ENCODE measurements at regions not wholly inside any gene's neighbourhood (a gene's known extent, or its start where the extent isn't known, plus 50 kb on each side); places are given as distances from the start of the nearest gene placed in this dataset.
"Not testable (repeated sequence)": the region's sequence is repeated elsewhere in the genome, so short reads cannot be mapped to it uniquely, and the experiment has no call there.

- Histone ChIP-seq H3K27me3 (no peaks in the 10 kb centered on the region), H3K9me3 (no peaks in the 10 kb centered on the region), H3K4me3 (no peak overlapping the region), H3K36me3 (no peaks in the 10 kb centered on the region), H3K4me1 (no peaks in the 10 kb centered on the region), H3K27ac (no peak overlapping the region)
- ATAC-seq (no peak), FAIRE-seq (no peak), DNase-seq (no peak)
- intact Hi-C loops (cut with DNase I), result no loop called here
- TF ChIP-seq CTCF (IDR thresholded peaks at IDR 0.05), result no peak
Measured at GRCh38 chr13:90648497-90648896, 699.0 kb upstream of the MIR17HG start.

GRCh38 chr13:90652036-90652435 lies 695.5 kb upstream of the MIR17HG start:
- Histone ChIP-seq H3K27ac (no peak overlapping the region), H3K4me1 (no peaks in the 10 kb centered on the region), H3K36me3 (no peaks in the 10 kb centered on the region), H3K4me3 (no peak overlapping the region), H3K9me3 (no peaks in the 10 kb centered on the region), H3K27me3 (no peaks in the 10 kb centered on the region)
- intact Hi-C loops (cut with DNase I), result no loop called here
- TF ChIP-seq CTCF (IDR thresholded peaks at IDR 0.05), result no peak
- no peak for ATAC-seq
- DNase-seq, result no peak
- FAIRE-seq, result no peak

- intact Hi-C loops (cut with DNase I), result no loop called here
- DNase-seq, result no peak
Measured at GRCh38 chr13:90654970-90655369, 692.5 kb upstream of the MIR17HG start.

GRCh38 chr13:90664200-90664599 lies 683.3 kb upstream of the MIR17HG start:
- DNase-seq; H3K27ac ChIP-seq; H3K27me3 ChIP-seq; FAIRE-seq; H3K4me3 ChIP-seq; H3K9me3 ChIP-seq; H3K36me3 ChIP-seq; ATAC-seq; intact Hi-C loops (cut with DNase I); H3K4me1 ChIP-seq: not testable (repeated sequence)
- 85 to 87% methylated on average over 14 of the region's 14 CpGs for WGBS, 2 donors

More at GRCh38 chr13:90654970-90655369, 692.5 kb upstream of the MIR17HG start:
- WGBS, 2 donors, result 97 to 100% methylated on average over 1 of the region's 1 CpG
- Histone ChIP-seq H3K36me3 (no peaks in the 10 kb centered on the region), H3K27me3 (no peaks in the 10 kb centered on the region), H3K4me1 (no peaks in the 10 kb centered on the region), H3K9me3 (no peaks in the 10 kb centered on the region), H3K4me3 (no peak overlapping the region), H3K27ac (no peak overlapping the region)
- ATAC-seq (no peak), FAIRE-seq (no peak)
- TF ChIP-seq CTCF (IDR thresholded peaks at IDR 0.05), result no peak

- H3K27me3 ChIP-seq, result no peaks in the 10 kb centered on the region
- no peak overlapping the region for H3K27ac ChIP-seq
- FAIRE-seq, result no peak
- H3K4me3 ChIP-seq, result no peak overlapping the region
- ATAC-seq, result no peak
- no peaks in the 10 kb centered on the region for H3K4me1 ChIP-seq
- no peaks in the 10 kb centered on the region for H3K9me3 ChIP-seq
- no peak for TF ChIP-seq CTCF (IDR thresholded peaks at IDR 0.05)
- H3K36me3 ChIP-seq, result no peaks in the 10 kb centered on the region
- no peak for DNase-seq
- intact Hi-C loops (cut with DNase I), result no loop called here
- 89 to 95% methylated on average over 1 of the region's 1 CpG for WGBS, 2 donors
Measured at GRCh38 chr13:90673746-90674145, 673.7 kb upstream of the MIR17HG start.

- Histone ChIP-seq H3K27me3 (no peaks in the 10 kb centered on the region), H3K9me3 (no peaks in the 10 kb centered on the region), H3K4me1 (no peaks in the 10 kb centered on the region), H3K27ac (no peak overlapping the region), H3K4me3 (no peak overlapping the region), H3K36me3 (no peaks in the 10 kb centered on the region)
- FAIRE-seq, result no peak
- TF ChIP-seq CTCF (IDR thresholded peaks at IDR 0.05), result no peak
- no peak for ATAC-seq
- 90 to 96% methylated on average over 2 of the region's 2 CpGs for WGBS, 2 donors
- DNase-seq, result no peak
- intact Hi-C loops (cut with DNase I), result no loop called here
Measured at GRCh38 chr13:90675129-90675528, 672.4 kb upstream of the MIR17HG start.
